Activated B cell treated with CpG ODN at 0.5 μM for 24 hours (primary cell): ENCODE measurements at regions not wholly inside any gene's neighbourhood (a gene's known extent, or its start where the extent isn't known, plus 50 kb on each side); places are given as distances from the start of the nearest gene placed in this dataset.

Experiments used
- ATAC-seq: fragments of 200-7000 bp; cut with Tn5 transposase; one replicate; pipeline ENCODE4 v1.10.0; 2021; ENCODE audit warnings: low read depth, mild to moderate bottlenecking, moderate library complexity
- CTCF ChIA-PET: fragments of 350-600 bp; sonication (Branson Sonifier 250); formaldehyde crosslinking; loops from one replicate; lab custom pipeline; 2021; ENCODE audit warnings: antibody characterized with exemption; lab: Charles Lee
- POLR2A ChIA-PET: fragments of 350-600 bp; sonication (Branson Sonifier 250); formaldehyde crosslinking; loops from one replicate; lab custom pipeline; 2021; ENCODE audit warnings: antibody characterized with exemption; lab: Charles Lee
- DNase-seq: peaks from one replicate; pipeline ENCODE4 v3.0.0; 2022
- H3K27ac Mint-ChIP-seq: one replicate; pipeline ENCODE4 v1.8.0; 2020; ENCODE audit warnings: mixed read lengths
- H3K27me3 Mint-ChIP-seq: one replicate; pipeline ENCODE4 v1.8.0; 2021; ENCODE audit warnings: mixed read lengths
- H3K36me3 Mint-ChIP-seq: one replicate; pipeline ENCODE4 v1.8.0; 2021; ENCODE audit warnings: low read depth, mixed read lengths
- H3K4me1 Mint-ChIP-seq: one replicate; pipeline ENCODE4 v1.8.0; 2021; ENCODE audit warnings: mixed read lengths
- H3K4me3 Mint-ChIP-seq: one replicate; pipeline ENCODE4 v1.8.0; 2020; ENCODE audit warnings: mild to moderate bottlenecking, mixed read lengths
- H3K9me3 Mint-ChIP-seq: one replicate; pipeline ENCODE4 v1.8.0; 2020; ENCODE audit warnings: mixed read lengths
- intact Hi-C: fragments of 100-400 bp; cut with micrococcal nuclease; formaldehyde crosslinking; loops from one replicate; pipeline ENCODE4 v1.15.1; 2024
- TF ChIP-seq, protein P1 (sequence below): fragments of 200-600 bp; IDR thresholded peaks from one replicate; pipeline ENCODE4 v1.8.0; 2022; ENCODE audit warnings: antibody characterized with exemption, mild to moderate bottlenecking

DNA sequence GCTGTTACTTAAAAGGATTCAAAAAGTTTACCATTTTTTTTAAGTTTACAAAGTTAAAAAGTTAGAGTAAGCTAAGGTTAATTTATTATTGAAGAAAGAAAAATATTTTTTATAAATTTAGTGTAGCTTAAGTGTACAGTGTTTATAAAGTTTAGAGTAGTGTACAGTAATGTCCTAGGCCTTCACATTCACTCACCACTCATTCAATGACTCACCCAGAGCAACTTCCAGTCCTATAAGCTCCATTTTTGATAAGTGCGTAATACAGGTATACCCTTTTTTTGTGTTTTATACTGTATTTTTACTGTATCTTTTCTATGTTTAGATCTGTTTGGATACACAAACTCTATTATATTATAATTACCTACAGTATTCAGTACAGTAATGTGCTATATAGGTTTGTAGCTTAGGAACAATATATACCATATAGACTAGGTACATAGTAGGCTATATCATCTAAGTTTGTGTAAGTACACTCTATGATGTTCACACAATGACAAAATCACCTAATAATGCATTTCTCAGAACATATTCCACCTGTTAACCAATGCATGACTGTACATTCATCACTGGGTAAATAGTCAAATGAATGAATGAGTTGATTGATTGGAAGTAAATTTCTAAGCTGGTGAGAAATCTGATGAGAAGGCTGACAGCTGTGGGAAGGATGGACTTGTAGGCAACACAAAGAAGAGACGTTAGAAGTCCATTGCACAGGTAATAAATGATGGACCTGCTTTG lies 95.2 kb upstream of the CDIN1 start:
- ChIA-PET POLR2A (no interaction called here), CTCF (no interaction called here)
- DNase-seq, result no peak
- TF ChIP-seq, protein P1, sequence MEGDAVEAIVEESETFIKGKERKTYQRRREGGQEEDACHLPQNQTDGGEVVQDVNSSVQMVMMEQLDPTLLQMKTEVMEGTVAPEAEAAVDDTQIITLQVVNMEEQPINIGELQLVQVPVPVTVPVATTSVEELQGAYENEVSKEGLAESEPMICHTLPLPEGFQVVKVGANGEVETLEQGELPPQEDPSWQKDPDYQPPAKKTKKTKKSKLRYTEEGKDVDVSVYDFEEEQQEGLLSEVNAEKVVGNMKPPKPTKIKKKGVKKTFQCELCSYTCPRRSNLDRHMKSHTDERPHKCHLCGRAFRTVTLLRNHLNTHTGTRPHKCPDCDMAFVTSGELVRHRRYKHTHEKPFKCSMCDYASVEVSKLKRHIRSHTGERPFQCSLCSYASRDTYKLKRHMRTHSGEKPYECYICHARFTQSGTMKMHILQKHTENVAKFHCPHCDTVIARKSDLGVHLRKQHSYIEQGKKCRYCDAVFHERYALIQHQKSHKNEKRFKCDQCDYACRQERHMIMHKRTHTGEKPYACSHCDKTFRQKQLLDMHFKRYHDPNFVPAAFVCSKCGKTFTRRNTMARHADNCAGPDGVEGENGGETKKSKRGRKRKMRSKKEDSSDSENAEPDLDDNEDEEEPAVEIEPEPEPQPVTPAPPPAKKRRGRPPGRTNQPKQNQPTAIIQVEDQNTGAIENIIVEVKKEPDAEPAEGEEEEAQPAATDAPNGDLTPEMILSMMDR, result no peak
- H3K4me3 Mint-ChIP-seq, result no peak overlapping the region
- no peaks in the 10 kb centered on the region for H3K4me1 Mint-ChIP-seq
- no peak overlapping the region for H3K27ac Mint-ChIP-seq
- intact Hi-C loops, result no loop called here
- H3K36me3 Mint-ChIP-seq, result no peaks in the 10 kb centered on the region
- H3K27me3 Mint-ChIP-seq, result peaks cover 2% of the 10 kb centered on the region
- peaks cover 3% of the 10 kb centered on the region for H3K9me3 Mint-ChIP-seq
- no peak for ATAC-seq

DNA sequence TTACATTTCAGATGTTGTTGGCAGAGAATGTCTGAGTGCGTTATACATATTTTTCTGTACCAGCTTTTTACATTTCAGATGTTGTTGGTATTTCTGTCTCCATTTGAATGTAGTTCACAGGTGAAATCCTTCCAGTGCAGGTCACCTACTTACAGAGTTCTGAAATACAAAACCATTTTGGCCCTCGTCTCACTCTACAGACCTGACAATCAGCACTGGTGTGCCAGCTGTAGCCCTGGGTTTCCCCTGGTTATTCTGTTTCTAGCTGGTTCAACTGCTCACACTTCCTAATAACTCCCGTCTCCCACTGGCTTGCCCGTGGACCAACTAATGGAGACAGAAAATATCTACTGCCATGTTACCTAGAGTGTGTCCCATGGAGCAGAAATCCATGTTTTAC lies 87.5 kb upstream of the CDIN1 start:
- no peak for ATAC-seq
- TF ChIP-seq, protein P1, result no peak
- no peak overlapping the region for H3K27ac Mint-ChIP-seq

GRCh38 chr15:36495456-36495991 lies 83.9 kb upstream of the CDIN1 start:
- Mint-ChIP-seq H3K4me1 (no peaks in the 10 kb centered on the region), H3K4me3 (no peak overlapping the region), H3K27ac (no peak overlapping the region), H3K9me3 (no peaks in the 10 kb centered on the region), H3K27me3 (no peaks in the 10 kb centered on the region), H3K36me3 (no peaks in the 10 kb centered on the region)
- CTCF ChIA-PET, result interaction anchor here (0.6 kb wide), 1 partner anchor 1469 kb away, joined by 3 read pairs; no protein-coding TSS in a partner anchor
- ATAC-seq, result no peak
- POLR2A ChIA-PET, result no interaction called here
- no peak for DNase-seq
- TF ChIP-seq, protein P1, result no peak
- intact Hi-C loops, result no loop called here

More for the DNA sequence above, 87.5 kb upstream of the CDIN1 start:
- Mint-ChIP-seq H3K9me3 (no peaks in the 10 kb centered on the region), H3K4me1 (no peaks in the 10 kb centered on the region), H3K36me3 (no peaks in the 10 kb centered on the region), H3K27me3 (peaks cover 2% of the 10 kb centered on the region), H3K4me3 (no peak overlapping the region)
- POLR2A ChIA-PET, result no interaction called here
- intact Hi-C loops, result no loop called here
- DNase-seq, result no peak
- CTCF ChIA-PET, result no interaction called here

GRCh38 chr15:36497901-36498300 lies 81.5 kb upstream of the CDIN1 start:
- CTCF ChIA-PET, result no interaction called here
- Mint-ChIP-seq H3K4me3 (no peak overlapping the region), H3K4me1 (no peaks in the 10 kb centered on the region), H3K27ac (no peak overlapping the region), H3K9me3 (no peaks in the 10 kb centered on the region), H3K36me3 (no peaks in the 10 kb centered on the region), H3K27me3 (peaks cover 4% of the 10 kb centered on the region)
- no peak for ATAC-seq
- intact Hi-C loops, result loop anchor here (2.0 kb wide), 1 partner anchor 979 kb away; no protein-coding TSS in a partner anchor
- no peak for DNase-seq
- POLR2A ChIA-PET, result no interaction called here
- TF ChIP-seq, protein P1, result no peak

- H3K4me1 Mint-ChIP-seq, result no peaks in the 10 kb centered on the region
- ChIA-PET POLR2A (no interaction called here), CTCF (no interaction called here)
- H3K9me3 Mint-ChIP-seq, result no peaks in the 10 kb centered on the region
- H3K4me3 Mint-ChIP-seq, result no peak overlapping the region
- no peak for ATAC-seq
- no peak overlapping the region for H3K27ac Mint-ChIP-seq
- no peaks in the 10 kb centered on the region for H3K36me3 Mint-ChIP-seq
- no peak for DNase-seq
- TF ChIP-seq, protein P1, result no peak
- intact Hi-C loops, result loop anchor here (2.0 kb wide), 1 partner anchor 980 kb away; no protein-coding TSS in a partner anchor
- peaks cover 4% of the 10 kb centered on the region for H3K27me3 Mint-ChIP-seq
Observed at GRCh38 chr15:36498401-36498800, 81.0 kb upstream of the CDIN1 start.
